Testis (tissue), 2 donors: ENCODE measurements at regions not wholly inside any gene's neighbourhood (a gene's known extent, or its start where the extent isn't known, plus 50 kb on each side); places are given as distances from the start of the nearest gene placed in this dataset.

Experiments
- DNase-seq: peaks from one replicate; pipeline ENCODE4 v3.0.0-alpha.2; 2019
- H3K27ac ChIP-seq, 2 donors: fragments of 200-600 bp; sonication (generic); one replicate each; pipeline ENCODE4 v1.5.1; 2019
- H3K27me3 ChIP-seq: fragments of 200-600 bp; sonication (generic); one replicate; pipeline ENCODE4 v1.5.1; 2019
- H3K36me3 ChIP-seq: fragments of 200-600 bp; sonication (generic); one replicate; pipeline ENCODE4 v1.5.1; 2017; ENCODE audit warnings: low read depth; ENCODE audit errors: missing control alignments
- H3K4me1 ChIP-seq: fragments of 200-600 bp; sonication (generic); one replicate; pipeline ENCODE4 v1.5.1; 2019
- H3K4me3 ChIP-seq, 2 donors: fragments of 200-600 bp; sonication (generic); one replicate each; pipeline ENCODE4 v1.5.1; 2017 to 2019
- H3K9me3 ChIP-seq: fragments of 200-600 bp; sonication (generic); one replicate; pipeline ENCODE4 v1.5.1; 2017
- CTCF ChIP-seq, 3 experiments: fragments of 450-650 bp in 2 of 3; fragments of 200-600 bp in 1 of 3; sonication (generic) in 1 of 3; IDR thresholded peaks; one replicate each; pipeline ENCODE4 v1.5.1; 2016 to 2019; ENCODE audit warnings: antibody characterized with exemption in 3 of 3, mild to moderate bottlenecking in 2 of 3, moderate library complexity in 1 of 3
- POLR2A ChIP-seq: fragments of 450-650 bp; IDR thresholded peaks from one replicate; pipeline ENCODE4 v1.6.1; 2017; ENCODE audit warnings: antibody characterized with exemption, mild to moderate bottlenecking, moderate library complexity
- WGBS, 2 donors: methylation state at CpG; one replicate each; pipeline ENCODE4 v1.1.5; 2018; 5-methylcytosine and 5-hydroxymethylcytosine counted together
- intact Hi-C: fragments of 100-400 bp; cut with DNase I; formaldehyde crosslinking; loops from one replicate; pipeline ENCODE4 v1.15.1; 2023; ENCODE audit warnings: low total_unique reads

- TF ChIP-seq CTCF (IDR thresholded peaks at IDR 0.05) (no peak), POLR2A (no peak)
Observed at GRCh38 chr5:34578962-34579361, 77.2 kb upstream of the RAI14 start.

GRCh38 chr5:34580983-34581382 lies 75.1 kb upstream of the RAI14 start:
- 51 to 65% methylated on average over 7 of the region's 7 CpGs for WGBS, 2 donors
- no peaks in the 10 kb centered on the region for H3K9me3 ChIP-seq

More at GRCh38 chr5:34578962-34579361, 77.2 kb upstream of the RAI14 start:
- 96 to 100% methylated on average over 1 of the region's 1 CpG for WGBS, 2 donors
- DNase-seq = no peak
- Histone ChIP-seq H3K4me3 (no peak overlapping the region), H3K27me3 (no peaks in the 10 kb centered on the region), H3K27ac (no peak overlapping the region), H3K9me3 (no peaks in the 10 kb centered on the region), H3K36me3 (no peaks in the 10 kb centered on the region), H3K4me1 (no peaks in the 10 kb centered on the region)
- intact Hi-C loops = no loop called here

DNA sequence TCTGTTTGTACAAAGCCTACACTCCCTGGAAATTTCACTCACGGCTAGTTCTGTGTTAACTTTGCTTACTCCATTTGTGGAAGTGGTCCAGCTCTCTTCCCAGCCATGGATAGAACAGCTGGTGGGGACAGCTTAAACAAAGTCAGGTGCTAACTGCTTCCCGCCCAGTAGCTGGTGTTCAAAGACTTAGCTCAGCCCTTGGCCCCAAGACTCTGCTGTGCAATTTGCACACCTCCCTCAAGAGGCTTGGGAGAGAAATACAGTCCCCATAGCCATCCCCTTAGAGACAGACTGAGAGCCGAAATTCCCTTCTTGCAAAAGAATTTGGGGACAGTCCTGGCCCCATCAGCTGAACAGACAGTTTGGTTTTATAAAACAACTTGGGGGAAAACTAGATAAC lies 73.8 kb upstream of the RAI14 start:
- Histone ChIP-seq H3K4me3 (no peak overlapping the region), H3K27ac (no peak overlapping the region), H3K27me3 (no peaks in the 10 kb centered on the region), H3K4me1 (peaks cover 1% of the 10 kb centered on the region), H3K36me3 (no peaks in the 10 kb centered on the region), H3K9me3 (no peaks in the 10 kb centered on the region)
- 86 to 89% methylated on average over 3 of the region's 3 CpGs for WGBS, 2 donors
- no peak for DNase-seq
- no peak for TF ChIP-seq POLR2A
- TF ChIP-seq CTCF (IDR thresholded peaks at IDR 0.05) = no peak
- intact Hi-C loops = no loop called here

More at GRCh38 chr5:34580983-34581382, 75.1 kb upstream of the RAI14 start:
- Histone ChIP-seq H3K4me3 (no peak overlapping the region), H3K4me1 (no peaks in the 10 kb centered on the region), H3K27me3 (no peaks in the 10 kb centered on the region), H3K27ac (no peak overlapping the region), H3K36me3 (no peaks in the 10 kb centered on the region)
- no peak for DNase-seq
- intact Hi-C loops = no loop called here
- TF ChIP-seq CTCF (IDR thresholded peaks at IDR 0.05) (no peak), POLR2A (no peak)

DNA sequence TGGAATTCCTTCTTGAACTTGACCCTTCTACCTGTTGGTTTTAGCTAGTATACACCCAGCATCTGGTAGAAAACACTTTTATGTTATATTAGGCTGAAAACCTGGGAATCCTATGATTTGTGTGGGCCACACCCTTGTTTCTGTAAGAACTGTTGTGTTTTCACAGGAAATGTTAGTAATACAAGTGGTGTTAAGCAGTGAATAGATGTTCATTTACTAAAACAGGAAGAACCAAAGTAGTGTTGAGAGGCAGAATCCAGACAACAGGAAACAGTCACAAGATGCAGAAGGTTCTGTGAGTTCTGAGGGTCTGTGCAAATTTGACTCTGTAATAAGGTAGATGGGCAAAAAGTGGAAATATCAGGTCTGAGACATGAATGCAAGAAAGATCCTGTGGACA lies 73.0 kb upstream of the RAI14 start:
- DNase-seq = no peak

More for the DNA sequence above, 73.0 kb upstream of the RAI14 start:
- no peak overlapping the region for H3K27ac ChIP-seq
- no peak overlapping the region for H3K4me3 ChIP-seq
- H3K27me3 ChIP-seq = no peaks in the 10 kb centered on the region
- no peak for TF ChIP-seq CTCF (IDR thresholded peaks at IDR 0.05)
- no peak for TF ChIP-seq POLR2A
- H3K4me1 ChIP-seq = peaks cover 4% of the 10 kb centered on the region
- intact Hi-C loops = no loop called here
- no peaks in the 10 kb centered on the region for H3K36me3 ChIP-seq
- H3K9me3 ChIP-seq = no peaks in the 10 kb centered on the region
